Upper lobe of left lung (tissue), 6 donors: ENCODE measurements at regions not wholly inside any gene's neighbourhood (a gene's known extent, or its start where the extent isn't known, plus 50 kb on each side); places are given as distances from the start of the nearest gene placed in this dataset.

Source experiments
- ATAC-seq, 2 donors: fragments of 200-7000 bp; cut with Tn5 transposase; one replicate each; pipeline ENCODE4 v1.9.1; 2022; ENCODE audit warnings: mild to moderate bottlenecking in 2 of 2, moderate library complexity in 2 of 2; ENCODE audit not compliant: low FRiP score in 2 of 2
- DNase-seq, 2 donors: peaks; one replicate each; pipeline ENCODE4 v3.0.0-alpha.2; 2019 to 2020
- H3K27ac ChIP-seq, 4 donors: fragments of 200-600 bp; sonication (generic); one replicate each; pipeline ENCODE4 v1.5.1; 2016 to 2019
- H3K27me3 ChIP-seq, 4 donors: fragments of 200-600 bp; sonication (generic); one replicate each; pipeline ENCODE4 v1.5.1; 2017 to 2019
- H3K36me3 ChIP-seq, 4 donors: fragments of 200-600 bp; sonication (generic); one replicate each; pipeline ENCODE4 v1.5.1; 2016 to 2019
- H3K4me1 ChIP-seq, 4 donors: fragments of 200-600 bp; sonication (generic); one replicate each; pipeline ENCODE4 v1.5.1; 2018 to 2019
- H3K4me3 ChIP-seq, 4 donors: fragments of 200-600 bp; sonication (generic); one replicate each; pipeline ENCODE4 v1.5.1; 2017 to 2019; ENCODE audit warnings: mild to moderate bottlenecking in 2 of 4, moderate library complexity in 1 of 4
- H3K9me3 ChIP-seq, 4 donors: fragments of 200-600 bp; sonication (generic); one replicate each; pipeline ENCODE4 v1.5.1; 2018 to 2019
- EP300 ChIP-seq, 4 donors: sonication (generic); formaldehyde crosslinking; IDR thresholded peaks; one replicate each; pipeline ENCODE4 v1.5.1; 2017; ENCODE audit warnings: antibody characterized with exemption in 4 of 4, control low read depth in 2 of 4
- POLR2A ChIP-seq, 4 donors: fragments of 450-650 bp; IDR thresholded peaks; one replicate each; pipeline ENCODE4 v1.5.1; 2016 to 2017; ENCODE audit warnings: antibody characterized with exemption in 4 of 4, mild to moderate bottlenecking in 2 of 4
- POLR2AphosphoS5 ChIP-seq, 2 donors: sonication (generic); formaldehyde crosslinking; IDR thresholded peaks; one replicate each; pipeline ENCODE4 v1.5.1; 2017; ENCODE audit warnings: antibody characterized with exemption in 2 of 2
- WGBS, 2 donors: methylation state at CpG; one replicate each; pipeline ENCODE4 v1.1.5; 2017 to 2018; 5-methylcytosine and 5-hydroxymethylcytosine counted together
- TF ChIP-seq, protein P1 (sequence below), 6 experiments: fragments of 450-650 bp in 4 of 6; fragments of 200-600 bp in 2 of 6; sonication (generic) in 2 of 6; IDR thresholded peaks; one replicate each; pipeline ENCODE4 v1.5.1; 2016 to 2019; ENCODE audit warnings: antibody characterized with exemption in 6 of 6
- donor health status: DM: no; HTN: no; CAD: no; lungs with moderate emphysema.
- donor health status: DM: no; HTN: yes; CAD: no; lungs with severe emphysema.

- Histone ChIP-seq H3K4me3 (no peak overlapping the region), H3K9me3 (no peaks in the 10 kb centered on the region), H3K27me3 (no peaks in the 10 kb centered on the region), H3K4me1 (peaks cover 0 to 14% (median 0%) of the 10 kb centered on the region in 4 donors), H3K27ac (no peak overlapping the region), H3K36me3 (no peaks in the 10 kb centered on the region)
- DNase-seq: no peak
- 78 to 79% methylated on average over 7 of the region's 7 CpGs for WGBS, 2 donors
- TF ChIP-seq, protein P1, sequence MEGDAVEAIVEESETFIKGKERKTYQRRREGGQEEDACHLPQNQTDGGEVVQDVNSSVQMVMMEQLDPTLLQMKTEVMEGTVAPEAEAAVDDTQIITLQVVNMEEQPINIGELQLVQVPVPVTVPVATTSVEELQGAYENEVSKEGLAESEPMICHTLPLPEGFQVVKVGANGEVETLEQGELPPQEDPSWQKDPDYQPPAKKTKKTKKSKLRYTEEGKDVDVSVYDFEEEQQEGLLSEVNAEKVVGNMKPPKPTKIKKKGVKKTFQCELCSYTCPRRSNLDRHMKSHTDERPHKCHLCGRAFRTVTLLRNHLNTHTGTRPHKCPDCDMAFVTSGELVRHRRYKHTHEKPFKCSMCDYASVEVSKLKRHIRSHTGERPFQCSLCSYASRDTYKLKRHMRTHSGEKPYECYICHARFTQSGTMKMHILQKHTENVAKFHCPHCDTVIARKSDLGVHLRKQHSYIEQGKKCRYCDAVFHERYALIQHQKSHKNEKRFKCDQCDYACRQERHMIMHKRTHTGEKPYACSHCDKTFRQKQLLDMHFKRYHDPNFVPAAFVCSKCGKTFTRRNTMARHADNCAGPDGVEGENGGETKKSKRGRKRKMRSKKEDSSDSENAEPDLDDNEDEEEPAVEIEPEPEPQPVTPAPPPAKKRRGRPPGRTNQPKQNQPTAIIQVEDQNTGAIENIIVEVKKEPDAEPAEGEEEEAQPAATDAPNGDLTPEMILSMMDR (IDR thresholded peaks at IDR 0.05): no peak
- TF ChIP-seq EP300 (IDR thresholded peaks at IDR 0.05): no peak
- no peak for TF ChIP-seq POLR2A (IDR thresholded peaks at IDR 0.05)
- no peak for TF ChIP-seq POLR2AphosphoS5 (IDR thresholded peaks at IDR 0.05)
- no peak for ATAC-seq
These were observed 87.7 kb downstream of the IYD start for GRCh38 chr6:150456466-150456865.

DNA sequence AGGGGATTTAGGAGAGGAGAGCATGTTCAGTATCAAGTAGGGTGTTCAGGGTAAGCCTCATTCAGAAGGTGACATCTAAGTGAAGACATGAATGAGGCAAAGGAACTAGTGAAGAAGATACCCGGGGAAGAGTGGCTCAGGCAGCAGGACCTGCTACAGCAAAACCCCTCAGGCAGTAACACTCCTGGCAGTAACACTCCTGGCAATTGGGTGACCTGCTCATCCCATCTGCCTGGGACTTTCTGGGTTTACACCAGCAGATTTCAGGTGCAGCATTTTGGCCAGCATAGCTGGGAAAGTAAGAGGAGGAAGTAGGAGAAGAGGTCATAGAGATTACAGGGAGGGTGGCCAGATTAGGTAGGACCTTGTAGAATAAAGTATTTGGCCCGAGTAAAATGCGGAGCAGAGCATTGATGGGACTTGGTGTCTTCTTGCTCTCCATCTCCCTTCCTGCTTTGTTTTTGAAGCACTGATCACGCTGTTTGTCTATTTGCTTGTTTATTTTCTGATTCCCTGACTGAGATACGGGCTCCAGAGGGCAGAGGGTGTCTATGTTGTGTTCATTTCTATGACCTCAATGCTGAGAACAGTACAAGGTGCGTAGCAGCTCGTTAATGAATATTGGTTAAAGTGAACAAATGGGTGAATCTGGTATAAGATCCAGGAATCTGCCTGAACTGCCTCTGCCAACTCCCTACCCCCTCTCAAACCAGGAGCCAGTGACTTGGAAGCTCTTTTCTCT lies 88.3 kb downstream of the IYD start:
- no peaks in the 10 kb centered on the region for H3K36me3 ChIP-seq
- 80 to 88% methylated on average over 7 of the region's 7 CpGs for WGBS, 2 donors
- peaks cover 0 to 12% (median 0%) of the 10 kb centered on the region in 4 donors for H3K4me1 ChIP-seq
- no peaks in the 10 kb centered on the region for H3K27me3 ChIP-seq
- no peak overlapping the region for H3K4me3 ChIP-seq
- no peak overlapping the region for H3K27ac ChIP-seq
- H3K9me3 ChIP-seq: no peaks in the 10 kb centered on the region
- DNase-seq (no peak), ATAC-seq (no peak)
- no peak for TF ChIP-seq POLR2A (IDR thresholded peaks at IDR 0.05)
- no peak for TF ChIP-seq EP300 (IDR thresholded peaks at IDR 0.05)
- TF ChIP-seq, protein P1 (IDR thresholded peaks at IDR 0.05): no peak
- no peak for TF ChIP-seq POLR2AphosphoS5 (IDR thresholded peaks at IDR 0.05)

GRCh38 chr6:150458579-150458978 lies 89.8 kb downstream of the IYD start:
- 68 to 80% methylated on average over 5 of the region's 5 CpGs for WGBS, 2 donors

DNA sequence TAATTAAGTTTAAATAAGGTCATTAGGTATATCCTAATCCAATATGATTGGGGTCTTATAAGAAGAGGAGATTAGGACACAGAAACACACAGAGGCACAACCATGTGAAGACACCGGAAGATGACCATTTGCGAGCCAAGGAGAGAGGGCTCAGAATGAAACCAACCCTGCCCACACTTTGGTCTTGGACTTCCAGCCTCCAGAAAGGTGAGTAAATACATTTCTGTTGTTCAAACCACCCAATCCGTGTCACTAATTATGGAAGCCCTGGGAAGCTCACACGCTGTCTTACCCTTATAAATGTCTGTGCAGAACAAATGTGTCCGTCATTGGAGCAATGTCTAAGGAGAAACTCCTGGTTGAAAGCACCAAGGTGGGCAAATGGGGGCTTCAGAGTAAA lies 95.0 kb downstream of the IYD start:
- TF ChIP-seq EP300 (IDR thresholded peaks at IDR 0.05) (no peak), POLR2AphosphoS5 (IDR thresholded peaks at IDR 0.05) (no peak), POLR2A (IDR thresholded peaks at IDR 0.05) (no peak)
- TF ChIP-seq, protein P1 (IDR thresholded peaks at IDR 0.05): no peak
- Histone ChIP-seq H3K27me3 (no peaks in the 10 kb centered on the region), H3K9me3 (no peaks in the 10 kb centered on the region), H3K4me3 (no peak overlapping the region), H3K4me1 (no peaks in the 10 kb centered on the region), H3K36me3 (no peaks in the 10 kb centered on the region), H3K27ac (no peak overlapping the region)
- WGBS, 2 donors: 93 to 94% methylated on average over 5 of the region's 5 CpGs
- DNase-seq: no peak
- ATAC-seq: no peak

More at GRCh38 chr6:150458579-150458978, 89.8 kb downstream of the IYD start:
- Histone ChIP-seq H3K36me3 (no peaks in the 10 kb centered on the region), H3K4me3 (no peak overlapping the region), H3K27me3 (no peaks in the 10 kb centered on the region), H3K9me3 (no peaks in the 10 kb centered on the region), H3K27ac (no peak overlapping the region), H3K4me1 (no peaks in the 10 kb centered on the region)
- DNase-seq (no peak), ATAC-seq (no peak)
- TF ChIP-seq EP300 (IDR thresholded peaks at IDR 0.05) (no peak), POLR2AphosphoS5 (IDR thresholded peaks at IDR 0.05) (no peak), POLR2A (IDR thresholded peaks at IDR 0.05) (no peak)
- TF ChIP-seq, protein P1 (IDR thresholded peaks at IDR 0.05): no peak

DNA sequence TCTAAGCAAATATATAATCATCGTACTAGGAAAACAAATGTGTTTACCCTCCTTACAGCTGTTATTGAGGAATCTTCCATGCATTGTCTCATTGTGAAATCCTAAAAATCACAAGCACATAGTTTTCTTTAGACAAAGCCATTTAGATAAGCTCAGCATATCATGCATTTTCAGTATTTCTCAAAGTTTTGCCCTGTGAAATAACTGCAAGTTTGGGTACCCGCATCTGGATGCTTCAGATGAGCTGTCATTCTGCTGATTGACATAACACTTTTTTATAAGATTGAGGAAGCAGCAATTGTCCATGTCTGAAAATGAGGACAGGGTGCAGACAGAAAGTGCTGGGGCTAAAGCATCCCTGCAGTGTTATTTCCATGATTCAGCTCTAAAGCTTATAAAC lies 96.2 kb downstream of the IYD start:
- no peak overlapping the region for H3K4me3 ChIP-seq
- 88 to 92% methylated on average over 2 of the region's 2 CpGs for WGBS, 2 donors
- DNase-seq (no peak), ATAC-seq (no peak)
- no peaks in the 10 kb centered on the region for H3K9me3 ChIP-seq
- no peaks in the 10 kb centered on the region for H3K4me1 ChIP-seq
- TF ChIP-seq, protein P1 (IDR thresholded peaks at IDR 0.05): no peak
- no peaks in the 10 kb centered on the region for H3K27me3 ChIP-seq
- no peak overlapping the region for H3K27ac ChIP-seq
- no peaks in the 10 kb centered on the region for H3K36me3 ChIP-seq
